ENCODE measurements at regions not wholly inside any gene's neighbourhood (a gene's known extent, or its start where the extent isn't known, plus 50 kb on each side); places are given as distances from the start of the nearest gene placed in this dataset.
A peak's percentile ranks its signal among the peaks of the same experiment; 100 is the strongest.

- DNase-seq (ENCODE audit: low spot score) = no peak
These were observed 243.3 kb upstream of the NCKAP5 start for GRCh38 chr2:133811409-133812125.

- DNase-seq (ENCODE audit: low spot score) = no peak
These were observed 244.8 kb upstream of the NCKAP5 start for GRCh38 chr2:133812826-133813617.

GRCh38 chr2:133814890-133815289 lies 246.6 kb upstream of the NCKAP5 start:
- DNase-seq (ENCODE audit: low spot score) = no peak

GRCh38 chr2:133816037-133816436 lies 247.8 kb upstream of the NCKAP5 start:
- DNase-seq (ENCODE audit: low spot score) = no peak

GRCh38 chr2:133817680-133818566 lies 249.7 kb upstream of the NCKAP5 start:
- no peak for DNase-seq (ENCODE audit: low spot score)

GRCh38 chr2:133818661-133819060 lies 250.4 kb upstream of the NCKAP5 start:
- no peak for DNase-seq (ENCODE audit: low spot score)

- DNase-seq (ENCODE audit: low spot score) = no peak
These were observed 251.6 kb upstream of the NCKAP5 start for GRCh38 chr2:133819906-133820305.

- DNase-seq (ENCODE audit: low spot score) = no peak
These were observed 253.0 kb upstream of the NCKAP5 start for GRCh38 chr2:133821107-133821760.

GRCh38 chr2:133822517-133823225 lies 254.4 kb upstream of the NCKAP5 start:
- DNase-seq (ENCODE audit: low spot score) = no peak

- no peak for DNase-seq (ENCODE audit: low spot score)
These were observed 254.9 kb upstream of the NCKAP5 start for GRCh38 chr2:133823226-133823550.

- DNase-seq (ENCODE audit: low spot score) = no peak
These were observed 256.6 kb upstream of the NCKAP5 start for GRCh38 chr2:133824869-133825268.

- DNase-seq (ENCODE audit: low spot score) = no peak
These were observed 257.5 kb upstream of the NCKAP5 start for GRCh38 chr2:133825778-133826177.

- no peak for DNase-seq (ENCODE audit: low spot score)
These were observed 260.6 kb upstream of the NCKAP5 start for GRCh38 chr2:133828913-133829312.

- no peak for DNase-seq (ENCODE audit: low spot score)
These were observed 261.3 kb upstream of the NCKAP5 start for GRCh38 chr2:133829450-133830020.

- no peak for DNase-seq (ENCODE audit: low spot score)
These were observed 265.5 kb upstream of the NCKAP5 start for GRCh38 chr2:133833746-133834145.

GRCh38 chr2:133835821-133836619 lies 267.8 kb upstream of the NCKAP5 start:
- DNase-seq (ENCODE audit: low spot score) = no peak

GRCh38 chr2:133836691-133837345 lies 268.6 kb upstream of the NCKAP5 start:
- no peak for DNase-seq (ENCODE audit: low spot score)

GRCh38 chr2:133837441-133838094 lies 269.3 kb upstream of the NCKAP5 start:
- peak; percentile 35 for DNase-seq (ENCODE audit: low spot score)
